GM23338 (cell line): ENCODE measurements at regions not wholly inside any gene's neighbourhood (a gene's known extent, or its start where the extent isn't known, plus 50 kb on each side); places are given as distances from the start of the nearest gene placed in this dataset.
"Not testable (repeated sequence)": the region's sequence is repeated elsewhere in the genome, so short reads cannot be mapped to it uniquely, and the experiment has no call there.

Experiments used
- ATAC-seq: fragments of 200-7000 bp; cut with Tn5 transposase; 3 replicates; pipeline ENCODE4 v1.9.1; 2020
- DNase-seq: peaks from one replicate; pipeline ENCODE4 v3.0.0-alpha.2; 2015; ENCODE audit warnings: low spot score
- H2AFZ ChIP-seq: fragments of 200-600 bp; sonication (generic); 2 replicates; pipeline ENCODE4 v1.8.0; 2016; ENCODE audit warnings: antibody characterized with exemption, mild to moderate bottlenecking, moderate library complexity
- H3F3A ChIP-seq: fragments of 200-600 bp; sonication (generic); replicated peaks from 2 replicates; pipeline ENCODE4 v1.8.0; 2017; ENCODE audit warnings: antibody characterized with exemption, mixed run types, low read depth
- H3K27ac ChIP-seq: fragments of 200-600 bp; sonication (generic); 2 replicates; pipeline ENCODE4 v1.6.1; 2016; ENCODE audit warnings: low read depth
- H3K27me3 ChIP-seq: fragments of 200-600 bp; sonication (generic); 2 replicates; pipeline ENCODE4 v1.8.0; 2016; ENCODE audit warnings: mild to moderate bottlenecking, mixed run types, moderate library complexity; ENCODE audit not compliant: insufficient read depth
- H3K36me3 ChIP-seq: fragments of 200-600 bp; sonication (generic); 2 replicates; pipeline ENCODE4 v1.8.0; 2016; ENCODE audit warnings: mild to moderate bottlenecking; ENCODE audit not compliant: insufficient read depth
- H3K4me1 ChIP-seq: fragments of 200-600 bp; sonication (generic); 2 replicates; pipeline ENCODE4 v1.8.0; 2016; ENCODE audit warnings: mild to moderate bottlenecking, moderate library complexity; ENCODE audit not compliant: insufficient read depth
- H3K4me2 ChIP-seq: fragments of 200-600 bp; sonication (generic); 2 replicates; pipeline ENCODE4 v1.7.1; 2017; ENCODE audit warnings: mixed run types
- H3K4me3 ChIP-seq: fragments of 200-600 bp; sonication (generic); 2 replicates; pipeline ENCODE4 v1.6.1; 2016; ENCODE audit warnings: mixed run types
- H3K79me2 ChIP-seq: fragments of 200-600 bp; sonication (generic); replicated peaks from 2 replicates; pipeline ENCODE4 v1.8.0; 2017; ENCODE audit warnings: mild to moderate bottlenecking; ENCODE audit not compliant: insufficient read depth
- H3K9me2 ChIP-seq: fragments of 200-600 bp; sonication (generic); 2 replicates; pipeline ENCODE4 v1.8.0; 2017; ENCODE audit not compliant: insufficient read depth
- H4K20me1 ChIP-seq: fragments of 200-600 bp; sonication (generic); replicated peaks from 2 replicates; pipeline ENCODE4 v1.8.0; 2017; ENCODE audit warnings: mild to moderate bottlenecking; ENCODE audit not compliant: insufficient read depth
- H3K27ac Mint-ChIP-seq: 2 replicates; pipeline ENCODE4 v1.8.0; 2020; ENCODE audit warnings: inconsistent platforms, mild to moderate bottlenecking, moderate library complexity, mixed read lengths
- H3K27me3 Mint-ChIP-seq: 3 replicates; pipeline ENCODE4 v1.8.0; 2022; ENCODE audit warnings: low read depth, mild to moderate bottlenecking, moderate library complexity, mixed read lengths, inconsistent platforms; ENCODE audit not compliant: insufficient read depth, poor library complexity
- H3K36me3 Mint-ChIP-seq: 3 replicates; pipeline ENCODE4 v1.8.0; 2021; ENCODE audit warnings: low read depth, mild to moderate bottlenecking, inconsistent platforms, moderate library complexity, mixed read lengths
- H3K4me1 Mint-ChIP-seq: 3 replicates; pipeline ENCODE4 v1.8.0; 2020; ENCODE audit warnings: mild to moderate bottlenecking, inconsistent platforms, mixed read lengths
- H3K4me3 Mint-ChIP-seq: 3 replicates; pipeline ENCODE4 v1.8.0; 2021; ENCODE audit warnings: moderate library complexity, mild to moderate bottlenecking, inconsistent platforms, mixed read lengths
- H3K9me3 Mint-ChIP-seq: 3 replicates; pipeline ENCODE4 v1.8.0; 2020; ENCODE audit warnings: moderate library complexity, mild to moderate bottlenecking, inconsistent platforms, mixed read lengths
- CREB1 ChIP-seq: fragments of 250-450 bp; sonication (Bioruptor Pico); IDR thresholded peaks from 2 replicates; pipeline ENCODE4 v1.5.0; 2020; ENCODE audit warnings: low read depth, mild to moderate bottlenecking, moderate library complexity
- EZH2 ChIP-seq: fragments of 200-600 bp; sonication (generic); IDR thresholded peaks from one replicate; pipeline ENCODE4 v1.8.0; 2017; ENCODE audit warnings: antibody characterized with exemption, mild to moderate bottlenecking, low read depth; ENCODE audit not compliant: unreplicated experiment
- EZH2phosphoT487 ChIP-seq: fragments of 200-600 bp; sonication (generic); IDR thresholded peaks from one replicate; pipeline ENCODE4 v1.8.1; 2018; ENCODE audit warnings: antibody characterized with exemption; ENCODE audit not compliant: unreplicated experiment
- JUNB ChIP-seq: IDR thresholded peaks from one replicate; pipeline ENCODE4 v1.6.1; 2016; ENCODE audit warnings: antibody characterized with exemption; ENCODE audit not compliant: unreplicated experiment
- NANOG ChIP-seq: IDR thresholded peaks from 2 replicates; pipeline ENCODE4 v1.6.1; 2016; ENCODE audit warnings: antibody characterized with exemption, borderline replicate concordance
- POLR2AphosphoS5 ChIP-seq: IDR thresholded peaks from 2 replicates; pipeline ENCODE4 v1.6.1; 2016; ENCODE audit warnings: antibody characterized with exemption, low read depth
- STAT1 ChIP-seq: IDR thresholded peaks from one replicate; pipeline ENCODE4 v1.6.1; 2016; ENCODE audit warnings: antibody characterized with exemption; ENCODE audit not compliant: unreplicated experiment
- ZNF114 ChIP-seq: fragments of 250-450 bp; sonication (Bioruptor Pico); IDR thresholded peaks from 2 replicates; pipeline ENCODE4 v1.5.0; 2020; ENCODE audit warnings: mild to moderate bottlenecking, moderate library complexity
- ZNF331 ChIP-seq: fragments of 250-450 bp; sonication (Bioruptor Pico); IDR thresholded peaks from 2 replicates; pipeline ENCODE4 v1.5.0; 2020; ENCODE audit warnings: low read depth, mild to moderate bottlenecking, moderate library complexity
- TF ChIP-seq, protein P1 (sequence below): fragments of 250-450 bp; sonication (Bioruptor Pico); IDR thresholded peaks from 2 replicates; pipeline ENCODE4 v1.5.0; 2020; ENCODE audit warnings: mild to moderate bottlenecking, moderate library complexity
- TF ChIP-seq, protein P2 (sequence below), 2 experiments: fragments of 200-600 bp in 1 of 2; sonication (generic) in 1 of 2; conservative IDR thresholded peaks; 2 replicates each; pipeline versions ENCODE4 v1.5.1 to v1.6.1; 2016 to 2017; ENCODE audit warnings: antibody characterized with exemption in 2 of 2, low read depth in 2 of 2, mild to moderate bottlenecking in 2 of 2, moderate library complexity in 1 of 2
- TF ChIP-seq, protein P3 (sequence below): IDR thresholded peaks from one replicate; pipeline ENCODE4 v1.6.1; 2018; ENCODE audit warnings: antibody characterized with exemption; ENCODE audit not compliant: unreplicated experiment

DNA sequence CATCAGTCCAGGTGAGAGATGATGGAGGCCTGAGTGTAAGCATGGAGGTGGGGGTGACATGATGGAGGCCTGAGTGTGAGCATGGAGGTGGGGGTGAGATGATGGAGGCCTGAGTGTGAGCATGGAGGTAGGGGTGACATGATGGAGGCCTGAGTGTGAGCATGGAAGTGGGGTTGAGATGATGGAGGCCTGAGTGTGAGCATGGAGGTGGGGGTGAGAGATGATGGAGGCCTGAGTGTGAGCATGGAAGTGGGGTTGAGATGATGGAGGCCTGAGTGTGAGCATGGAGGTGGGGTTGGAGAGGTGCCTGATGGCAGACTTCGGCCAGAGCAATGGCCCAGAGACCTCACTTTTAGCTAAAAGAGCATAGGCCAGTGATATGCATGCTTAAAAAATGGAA lies 269.9 kb upstream of the PLPP4 start:
- H3K4me2 ChIP-seq, H3K27me3 ChIP-seq, H3K4me1 ChIP-seq, ATAC-seq, H3F3A ChIP-seq, DNase-seq, H3K79me2 ChIP-seq, H3K9me2 ChIP-seq, H3K27ac Mint-ChIP-seq, H2AFZ ChIP-seq, H3K36me3 Mint-ChIP-seq, H3K36me3 ChIP-seq, H3K9me3 Mint-ChIP-seq, H3K4me1 Mint-ChIP-seq, H3K4me3 ChIP-seq, H4K20me1 ChIP-seq, H3K27me3 Mint-ChIP-seq, H3K27ac ChIP-seq, H3K4me3 Mint-ChIP-seq: not testable (repeated sequence)

DNA sequence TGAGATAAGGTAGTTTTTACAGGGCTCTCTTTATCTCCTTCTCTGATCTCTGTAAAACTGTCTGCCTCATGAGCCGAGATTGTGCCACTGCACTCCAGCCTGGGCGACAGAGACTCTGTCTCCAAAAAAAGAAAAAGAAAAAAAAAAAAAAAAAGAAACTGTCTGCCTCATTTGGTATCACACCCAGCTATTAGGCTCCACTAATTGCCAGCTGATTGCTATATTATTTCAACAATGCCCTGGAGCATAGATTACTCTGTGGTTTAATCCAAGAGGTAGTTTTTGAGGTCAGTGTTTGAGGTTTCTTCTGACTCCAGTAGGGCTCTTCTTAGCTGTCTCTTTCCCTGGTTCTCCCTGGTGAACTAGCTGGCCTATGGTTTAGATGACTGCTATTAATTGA lies 268.1 kb upstream of the PLPP4 start:
- Mint-ChIP-seq H3K4me1 (no peaks in the 10 kb centered on the region), H3K27me3 (peaks cover 1% of the 10 kb centered on the region), H3K27ac (no peak overlapping the region), H3K4me3 (no peak overlapping the region), H3K36me3 (no peaks in the 10 kb centered on the region), H3K9me3 (no peaks in the 10 kb centered on the region)
- DNase-seq (no peak), ATAC-seq (no peak)
- H3K4me1 ChIP-seq = no peaks in the 10 kb centered on the region
- no peaks in the 10 kb centered on the region for H3F3A ChIP-seq
- H2AFZ ChIP-seq = no peak overlapping the region
- H3K79me2 ChIP-seq = no peaks in the 10 kb centered on the region
- H4K20me1 ChIP-seq = no peaks in the 10 kb centered on the region
- 0 out of 2 replicates have a peak, but pooled peaks cover 8% of the 10 kb centered on the region for H3K9me2 ChIP-seq
- no peaks in the 10 kb centered on the region for H3K27me3 ChIP-seq
- no peaks in the 10 kb centered on the region for H3K36me3 ChIP-seq
- H3K4me3 ChIP-seq = no peak overlapping the region
- no peak overlapping the region for H3K27ac ChIP-seq
- no peak overlapping the region for H3K4me2 ChIP-seq
- TF ChIP-seq CREB1 (no peak), EZH2phosphoT487 (no peak), ZNF331 (CRISPR knock-in tag) (no peak), NANOG (no peak), EZH2 (no peak), JUNB (no peak), POLR2AphosphoS5 (no peak), ZNF114 (CRISPR knock-in tag) (no peak), STAT1 (no peak)
- TF ChIP-seq, protein P1, sequence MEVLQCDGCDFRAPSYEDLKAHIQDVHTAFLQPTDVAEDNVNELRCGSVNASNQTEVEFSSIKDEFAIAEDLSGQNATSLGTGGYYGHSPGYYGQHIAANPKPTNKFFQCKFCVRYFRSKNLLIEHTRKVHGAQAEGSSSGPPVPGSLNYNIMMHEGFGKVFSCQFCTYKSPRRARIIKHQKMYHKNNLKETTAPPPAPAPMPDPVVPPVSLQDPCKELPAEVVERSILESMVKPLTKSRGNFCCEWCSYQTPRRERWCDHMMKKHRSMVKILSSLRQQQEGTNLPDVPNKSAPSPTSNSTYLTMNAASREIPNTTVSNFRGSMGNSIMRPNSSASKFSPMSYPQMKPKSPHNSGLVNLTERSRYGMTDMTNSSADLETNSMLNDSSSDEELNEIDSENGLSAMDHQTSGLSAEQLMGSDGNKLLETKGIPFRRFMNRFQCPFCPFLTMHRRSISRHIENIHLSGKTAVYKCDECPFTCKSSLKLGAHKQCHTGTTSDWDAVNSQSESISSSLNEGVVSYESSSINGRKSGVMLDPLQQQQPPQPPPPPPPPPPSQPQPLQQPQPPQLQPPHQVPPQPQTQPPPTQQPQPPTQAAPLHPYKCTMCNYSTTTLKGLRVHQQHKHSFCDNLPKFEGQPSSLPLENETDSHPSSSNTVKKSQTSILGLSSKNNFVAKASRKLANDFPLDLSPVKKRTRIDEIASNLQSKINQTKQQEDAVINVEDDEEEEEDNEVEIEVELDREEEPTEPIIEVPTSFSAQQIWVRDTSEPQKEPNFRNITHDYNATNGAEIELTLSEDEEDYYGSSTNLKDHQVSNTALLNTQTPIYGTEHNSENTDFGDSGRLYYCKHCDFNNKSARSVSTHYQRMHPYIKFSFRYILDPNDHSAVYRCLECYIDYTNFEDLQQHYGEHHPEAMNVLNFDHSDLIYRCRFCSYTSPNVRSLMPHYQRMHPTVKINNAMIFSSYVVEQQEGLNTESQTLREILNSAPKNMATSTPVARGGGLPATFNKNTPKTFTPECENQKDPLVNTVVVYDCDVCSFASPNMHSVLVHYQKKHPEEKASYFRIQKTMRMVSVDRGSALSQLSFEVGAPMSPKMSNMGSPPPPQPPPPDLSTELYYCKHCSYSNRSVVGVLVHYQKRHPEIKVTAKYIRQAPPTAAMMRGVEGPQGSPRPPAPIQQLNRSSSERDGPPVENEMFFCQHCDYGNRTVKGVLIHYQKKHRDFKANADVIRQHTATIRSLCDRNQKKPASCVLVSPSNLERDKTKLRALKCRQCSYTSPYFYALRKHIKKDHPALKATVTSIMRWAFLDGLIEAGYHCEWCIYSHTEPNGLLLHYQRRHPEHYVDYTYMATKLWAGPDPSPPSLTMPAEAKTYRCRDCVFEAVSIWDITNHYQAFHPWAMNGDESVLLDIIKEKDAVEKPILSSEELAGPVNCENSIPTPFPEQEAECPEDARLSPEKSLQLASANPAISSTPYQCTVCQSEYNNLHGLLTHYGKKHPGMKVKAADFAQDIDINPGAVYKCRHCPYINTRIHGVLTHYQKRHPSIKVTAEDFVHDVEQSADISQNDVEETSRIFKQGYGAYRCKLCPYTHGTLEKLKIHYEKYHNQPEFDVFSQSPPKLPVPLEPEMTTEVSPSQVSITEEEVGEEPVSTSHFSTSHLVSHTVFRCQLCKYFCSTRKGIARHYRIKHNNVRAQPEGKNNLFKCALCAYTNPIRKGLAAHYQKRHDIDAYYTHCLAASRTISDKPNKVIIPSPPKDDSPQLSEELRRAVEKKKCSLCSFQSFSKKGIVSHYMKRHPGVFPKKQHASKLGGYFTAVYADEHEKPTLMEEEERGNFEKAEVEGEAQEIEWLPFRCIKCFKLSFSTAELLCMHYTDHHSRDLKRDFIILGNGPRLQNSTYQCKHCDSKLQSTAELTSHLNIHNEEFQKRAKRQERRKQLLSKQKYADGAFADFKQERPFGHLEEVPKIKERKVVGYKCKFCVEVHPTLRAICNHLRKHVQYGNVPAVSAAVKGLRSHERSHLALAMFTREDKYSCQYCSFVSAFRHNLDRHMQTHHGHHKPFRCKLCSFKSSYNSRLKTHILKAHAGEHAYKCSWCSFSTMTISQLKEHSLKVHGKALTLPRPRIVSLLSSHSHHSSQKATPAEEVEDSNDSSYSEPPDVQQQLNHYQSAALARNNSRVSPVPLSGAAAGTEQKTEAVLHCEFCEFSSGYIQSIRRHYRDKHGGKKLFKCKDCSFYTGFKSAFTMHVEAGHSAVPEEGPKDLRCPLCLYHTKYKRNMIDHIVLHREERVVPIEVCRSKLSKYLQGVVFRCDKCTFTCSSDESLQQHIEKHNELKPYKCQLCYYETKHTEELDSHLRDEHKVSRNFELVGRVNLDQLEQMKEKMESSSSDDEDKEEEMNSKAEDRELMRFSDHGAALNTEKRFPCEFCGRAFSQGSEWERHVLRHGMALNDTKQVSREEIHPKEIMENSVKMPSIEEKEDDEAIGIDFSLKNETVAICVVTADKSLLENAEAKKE (CRISPR knock-in tag) = no peak
- TF ChIP-seq, protein P2, sequence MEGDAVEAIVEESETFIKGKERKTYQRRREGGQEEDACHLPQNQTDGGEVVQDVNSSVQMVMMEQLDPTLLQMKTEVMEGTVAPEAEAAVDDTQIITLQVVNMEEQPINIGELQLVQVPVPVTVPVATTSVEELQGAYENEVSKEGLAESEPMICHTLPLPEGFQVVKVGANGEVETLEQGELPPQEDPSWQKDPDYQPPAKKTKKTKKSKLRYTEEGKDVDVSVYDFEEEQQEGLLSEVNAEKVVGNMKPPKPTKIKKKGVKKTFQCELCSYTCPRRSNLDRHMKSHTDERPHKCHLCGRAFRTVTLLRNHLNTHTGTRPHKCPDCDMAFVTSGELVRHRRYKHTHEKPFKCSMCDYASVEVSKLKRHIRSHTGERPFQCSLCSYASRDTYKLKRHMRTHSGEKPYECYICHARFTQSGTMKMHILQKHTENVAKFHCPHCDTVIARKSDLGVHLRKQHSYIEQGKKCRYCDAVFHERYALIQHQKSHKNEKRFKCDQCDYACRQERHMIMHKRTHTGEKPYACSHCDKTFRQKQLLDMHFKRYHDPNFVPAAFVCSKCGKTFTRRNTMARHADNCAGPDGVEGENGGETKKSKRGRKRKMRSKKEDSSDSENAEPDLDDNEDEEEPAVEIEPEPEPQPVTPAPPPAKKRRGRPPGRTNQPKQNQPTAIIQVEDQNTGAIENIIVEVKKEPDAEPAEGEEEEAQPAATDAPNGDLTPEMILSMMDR (conservative IDR thresholded peaks at IDR 0.05; ENCODE audit: low read depth in 2 of 2) = no peak
- TF ChIP-seq, protein P3, sequence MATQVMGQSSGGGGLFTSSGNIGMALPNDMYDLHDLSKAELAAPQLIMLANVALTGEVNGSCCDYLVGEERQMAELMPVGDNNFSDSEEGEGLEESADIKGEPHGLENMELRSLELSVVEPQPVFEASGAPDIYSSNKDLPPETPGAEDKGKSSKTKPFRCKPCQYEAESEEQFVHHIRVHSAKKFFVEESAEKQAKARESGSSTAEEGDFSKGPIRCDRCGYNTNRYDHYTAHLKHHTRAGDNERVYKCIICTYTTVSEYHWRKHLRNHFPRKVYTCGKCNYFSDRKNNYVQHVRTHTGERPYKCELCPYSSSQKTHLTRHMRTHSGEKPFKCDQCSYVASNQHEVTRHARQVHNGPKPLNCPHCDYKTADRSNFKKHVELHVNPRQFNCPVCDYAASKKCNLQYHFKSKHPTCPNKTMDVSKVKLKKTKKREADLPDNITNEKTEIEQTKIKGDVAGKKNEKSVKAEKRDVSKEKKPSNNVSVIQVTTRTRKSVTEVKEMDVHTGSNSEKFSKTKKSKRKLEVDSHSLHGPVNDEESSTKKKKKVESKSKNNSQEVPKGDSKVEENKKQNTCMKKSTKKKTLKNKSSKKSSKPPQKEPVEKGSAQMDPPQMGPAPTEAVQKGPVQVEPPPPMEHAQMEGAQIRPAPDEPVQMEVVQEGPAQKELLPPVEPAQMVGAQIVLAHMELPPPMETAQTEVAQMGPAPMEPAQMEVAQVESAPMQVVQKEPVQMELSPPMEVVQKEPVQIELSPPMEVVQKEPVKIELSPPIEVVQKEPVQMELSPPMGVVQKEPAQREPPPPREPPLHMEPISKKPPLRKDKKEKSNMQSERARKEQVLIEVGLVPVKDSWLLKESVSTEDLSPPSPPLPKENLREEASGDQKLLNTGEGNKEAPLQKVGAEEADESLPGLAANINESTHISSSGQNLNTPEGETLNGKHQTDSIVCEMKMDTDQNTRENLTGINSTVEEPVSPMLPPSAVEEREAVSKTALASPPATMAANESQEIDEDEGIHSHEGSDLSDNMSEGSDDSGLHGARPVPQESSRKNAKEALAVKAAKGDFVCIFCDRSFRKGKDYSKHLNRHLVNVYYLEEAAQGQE = no peak
